ENCODE measurements at regions not wholly inside any gene's neighbourhood (a gene's known extent, or its start where the extent isn't known, plus 50 kb on each side); places are given as distances from the start of the nearest gene placed in this dataset.

GRCh38 chr1:193558491-193559028 is 372.1 kb upstream of the B3GALT2 start:
- DNase-seq, result peak; percentile 86

GRCh38 chr1:193555662-193556441 is 369.4 kb upstream of the B3GALT2 start:
- no peak for DNase-seq

- DNase-seq, result no peak
Measured at GRCh38 chr1:193553564-193553963, 367.2 kb upstream of the B3GALT2 start.

GRCh38 chr1:193552274-193552673 is 365.9 kb upstream of the B3GALT2 start:
- DNase-seq, result no peak

- DNase-seq, result no peak
Measured at GRCh38 chr1:193549081-193549480, 362.7 kb upstream of the B3GALT2 start.

- DNase-seq, result peak; percentile 61
Measured at GRCh38 chr1:193545171-193545570, 358.8 kb upstream of the B3GALT2 start.

GRCh38 chr1:193543259-193543658 is 356.8 kb upstream of the B3GALT2 start:
- DNase-seq, result no peak

GRCh38 chr1:193542690-193543089 is 356.3 kb upstream of the B3GALT2 start:
- peak; percentile 49 for DNase-seq

GRCh38 chr1:193540511-193540910 is 354.1 kb upstream of the B3GALT2 start:
- peak; percentile 49 for DNase-seq

GRCh38 chr1:193539731-193540459 is 353.5 kb upstream of the B3GALT2 start:
- DNase-seq, result peak; percentile 60

- no peak for DNase-seq
Measured at GRCh38 chr1:193538680-193539079, 352.3 kb upstream of the B3GALT2 start.

GRCh38 chr1:193538003-193538354 is 351.6 kb upstream of the B3GALT2 start:
- DNase-seq, result no peak

GRCh38 chr1:193537266-193538002 is 351.0 kb upstream of the B3GALT2 start:
- DNase-seq, result peak; percentile 93

GRCh38 chr1:193533853-193534252 is 347.4 kb upstream of the B3GALT2 start:
- DNase-seq, result no peak

- DNase-seq, result no peak
Measured at GRCh38 chr1:193525917-193526710, 339.7 kb upstream of the B3GALT2 start.

- DNase-seq, result no peak
Measured at GRCh38 chr1:193525411-193525810, 339.0 kb upstream of the B3GALT2 start.

- DNase-seq, result no peak
Measured at GRCh38 chr1:193524616-193525015, 338.2 kb upstream of the B3GALT2 start.

GRCh38 chr1:193524021-193524420 is 337.6 kb upstream of the B3GALT2 start:
- DNase-seq, result no peak

- DNase-seq, result no peak
Measured at GRCh38 chr1:193520472-193520871, 334.1 kb upstream of the B3GALT2 start.

GRCh38 chr1:193519922-193520321 is 333.5 kb upstream of the B3GALT2 start:
- DNase-seq, result peak; percentile 25

- no peak for DNase-seq
Measured at GRCh38 chr1:193516755-193517388, 330.5 kb upstream of the B3GALT2 start.

GRCh38 chr1:193514397-193514796 is 328.0 kb upstream of the B3GALT2 start:
- DNase-seq, result no peak

All from RPMI8226 (cell line).